GM18508 (cell line): ENCODE measurements at regions not wholly inside any gene's neighbourhood (a gene's known extent, or its start where the extent isn't known, plus 50 kb on each side); places are given as distances from the start of the nearest gene placed in this dataset.

Source experiments
- ATAC-seq: cut with Tn5 transposase; IDR thresholded peaks from one replicate; pipeline ENCODE4 v1.9.1; 2021; ENCODE audit warnings: moderate number of reproducible peaks; ENCODE audit not compliant: insufficient read depth, unreplicated experiment

DNA sequence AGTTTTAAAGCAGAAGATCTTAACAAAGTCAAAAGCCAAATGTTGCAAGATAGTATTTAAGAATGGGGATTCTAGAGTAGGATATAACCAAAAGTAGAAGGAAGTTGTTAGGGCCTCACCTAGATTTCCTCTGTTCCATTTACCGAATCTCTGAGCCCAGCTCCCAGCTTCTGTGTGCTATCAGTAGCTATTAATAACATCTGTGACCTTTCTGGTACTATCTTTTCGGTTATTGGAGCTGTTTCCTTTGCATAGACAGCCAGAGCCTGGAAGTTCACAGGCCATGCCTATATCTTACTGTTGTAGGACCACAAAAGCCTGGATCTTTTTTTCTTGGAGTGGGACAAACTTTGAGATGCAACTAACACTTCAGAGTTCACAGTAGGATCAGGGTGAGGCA lies 244.2 kb downstream of the PPP1R2C start:
- no peak for ATAC-seq

DNA sequence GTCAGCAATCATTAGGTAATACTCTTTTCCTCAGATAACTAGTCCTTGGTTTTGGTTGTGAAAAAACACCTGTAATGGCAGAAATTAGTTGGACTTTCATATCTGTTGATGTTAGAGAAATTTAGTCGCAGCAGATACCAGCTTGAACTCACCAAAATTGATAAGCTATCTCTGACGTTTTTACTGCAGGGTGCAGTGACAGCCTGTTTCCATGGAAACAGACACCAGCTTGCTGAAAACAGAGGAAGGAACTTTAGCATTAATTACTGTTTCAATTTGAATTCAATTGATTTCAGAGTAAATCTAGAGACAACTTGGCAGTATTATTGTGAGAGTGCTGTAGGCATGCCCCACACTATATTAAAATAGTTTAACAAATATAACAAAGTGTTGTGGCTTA lies 246.5 kb downstream of the PPP1R2C start:
- ATAC-seq, result no peak

DNA sequence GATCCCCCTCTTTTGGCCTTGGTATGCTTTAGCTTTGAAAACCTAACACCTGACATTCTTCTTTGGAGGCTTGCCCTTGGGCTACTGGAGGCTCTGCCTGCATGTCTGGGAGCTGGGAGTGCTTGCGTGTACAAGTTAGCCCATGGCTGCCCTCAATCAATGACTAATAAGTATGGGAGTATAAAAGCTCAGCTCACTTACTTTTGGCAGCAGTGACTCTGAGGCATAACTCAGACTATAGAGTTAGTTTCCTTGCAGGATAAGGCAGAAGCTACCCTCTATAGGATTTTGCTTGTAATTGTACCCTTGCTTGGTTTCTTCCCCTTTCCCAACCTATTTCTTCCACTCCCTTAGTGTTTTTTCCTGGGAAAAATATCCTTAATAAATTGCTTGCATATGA lies 247.9 kb downstream of the PPP1R2C start:
- ATAC-seq, result no peak

DNA sequence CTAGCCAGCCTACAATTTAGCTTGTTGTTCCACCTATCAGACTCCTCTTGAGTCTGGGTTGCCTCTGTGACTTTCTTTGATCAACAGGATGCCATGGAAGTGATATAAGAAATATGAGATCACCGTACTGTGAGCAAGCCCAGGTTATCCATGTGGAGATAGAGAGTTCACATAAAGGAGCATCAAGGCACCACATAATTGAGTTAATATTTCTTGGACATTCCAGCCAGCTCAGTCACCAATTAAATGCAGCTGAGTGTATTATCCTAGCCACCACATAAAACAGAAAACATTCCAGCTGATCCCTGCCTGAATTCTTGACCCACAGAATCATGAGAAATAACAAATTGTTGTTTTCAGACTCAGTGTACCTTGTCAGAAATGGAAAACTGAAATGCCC lies 253.6 kb downstream of the PPP1R2C start:
- no peak for ATAC-seq

- ATAC-seq, result no peak
Observed at GRCh38 chrX:42519666-42520231, 258.2 kb downstream of the PPP1R2C start.

DNA sequence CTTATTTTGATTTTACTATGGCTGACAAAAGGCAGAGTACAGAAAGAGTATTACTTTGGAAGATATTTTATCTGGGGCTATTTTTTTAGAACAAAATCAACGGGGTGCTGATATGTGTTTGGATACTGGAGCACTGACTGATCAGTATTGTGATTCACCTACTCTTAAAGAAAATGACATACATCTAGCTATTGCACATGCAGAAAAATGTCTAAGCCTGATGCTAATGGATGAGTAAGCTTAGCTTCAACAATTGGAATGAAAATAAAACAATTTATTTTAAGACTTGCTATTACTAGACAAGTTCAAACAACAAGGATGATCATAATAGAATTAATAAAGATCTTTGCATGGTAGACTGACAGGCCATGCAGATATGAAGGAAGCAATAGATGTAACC lies 262.0 kb downstream of the PPP1R2C start:
- ATAC-seq, result no peak

DNA sequence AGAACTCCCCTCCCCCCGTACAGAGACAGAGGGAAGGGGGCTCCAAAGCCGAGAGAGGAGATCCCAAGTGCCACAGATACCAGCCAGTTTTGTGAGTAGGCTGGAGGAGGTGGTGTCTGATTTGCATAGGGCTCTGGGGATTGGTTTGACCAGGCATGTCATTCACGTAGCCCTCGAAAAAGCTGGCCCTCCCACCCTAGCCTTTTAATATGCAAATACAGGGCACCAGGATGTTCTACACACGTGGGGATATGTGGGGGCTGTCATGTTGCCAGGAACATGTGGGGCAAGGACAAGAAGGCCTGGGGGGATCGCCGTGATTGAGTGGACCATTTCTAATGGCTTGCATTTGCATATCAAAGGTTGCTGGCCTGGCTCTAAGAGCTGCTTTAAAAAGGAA lies 272.9 kb downstream of the PPP1R2C start:
- no peak for ATAC-seq

DNA sequence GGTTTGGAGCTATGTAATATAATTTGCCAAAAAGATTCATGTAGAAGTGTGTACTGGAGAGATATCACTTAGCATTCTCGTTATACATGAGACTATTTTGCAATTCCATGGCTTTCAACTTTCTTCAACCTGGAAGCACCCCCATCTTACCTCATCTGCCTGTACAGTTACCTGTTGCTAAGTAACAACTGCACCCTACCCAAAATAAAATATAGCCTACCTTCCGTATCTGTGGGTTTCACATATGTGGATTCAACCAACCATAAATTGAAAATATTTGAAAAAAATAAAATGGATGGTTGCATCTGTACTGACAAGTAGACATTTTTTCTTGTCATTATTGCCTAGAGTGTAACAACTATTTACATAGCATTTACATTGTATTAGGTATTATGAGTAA lies 278.3 kb downstream of the PPP1R2C start:
- no peak for ATAC-seq

GRCh38 chrX:42497356-42497755 lies 280.6 kb downstream of the PPP1R2C start:
- no peak for ATAC-seq

DNA sequence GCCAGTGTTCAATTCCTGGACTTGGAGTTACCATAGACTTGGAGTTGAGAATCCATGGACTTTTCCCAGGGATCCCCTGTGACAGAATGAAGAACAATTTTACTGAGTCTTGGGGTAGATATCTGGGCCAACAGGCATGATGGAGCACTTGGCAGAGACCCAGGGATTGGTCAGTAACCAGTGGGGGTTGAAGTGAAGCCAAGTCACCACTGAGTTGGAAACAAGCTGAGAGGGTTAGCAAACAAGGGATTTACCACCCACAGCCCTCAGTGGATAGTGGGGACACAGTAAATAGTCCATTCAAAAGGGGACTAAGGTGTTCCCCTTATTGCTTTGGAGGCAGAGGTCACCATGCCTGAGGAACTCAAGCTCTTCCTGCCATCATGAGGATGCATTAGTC lies 281.7 kb downstream of the PPP1R2C start:
- ATAC-seq, result no peak

DNA sequence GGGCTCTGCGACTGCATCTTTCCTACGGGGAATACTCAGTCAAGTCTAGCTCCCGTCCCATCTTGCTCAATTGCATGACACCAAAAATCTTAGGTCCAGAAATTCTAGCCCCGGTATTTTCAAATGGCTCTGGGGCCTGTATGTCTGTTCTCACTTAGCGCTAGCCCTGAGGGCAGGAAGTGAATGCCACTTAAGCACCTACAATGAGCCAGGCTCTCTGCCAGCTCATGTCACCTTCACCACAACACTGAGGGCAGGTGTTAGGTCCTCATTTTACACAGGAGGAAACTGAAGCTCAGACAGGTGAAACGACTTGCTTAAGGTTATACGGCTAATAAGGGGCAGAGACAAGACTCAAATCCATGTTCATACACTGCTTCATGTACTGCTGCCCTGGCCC lies 282.8 kb downstream of the PPP1R2C start:
- no peak for ATAC-seq

GRCh38 chrX:42491137-42491907 lies 286.6 kb downstream of the PPP1R2C start:
- no peak for ATAC-seq

- ATAC-seq, result no peak
Observed at GRCh38 chrX:42490111-42490510, 287.9 kb downstream of the PPP1R2C start.

DNA sequence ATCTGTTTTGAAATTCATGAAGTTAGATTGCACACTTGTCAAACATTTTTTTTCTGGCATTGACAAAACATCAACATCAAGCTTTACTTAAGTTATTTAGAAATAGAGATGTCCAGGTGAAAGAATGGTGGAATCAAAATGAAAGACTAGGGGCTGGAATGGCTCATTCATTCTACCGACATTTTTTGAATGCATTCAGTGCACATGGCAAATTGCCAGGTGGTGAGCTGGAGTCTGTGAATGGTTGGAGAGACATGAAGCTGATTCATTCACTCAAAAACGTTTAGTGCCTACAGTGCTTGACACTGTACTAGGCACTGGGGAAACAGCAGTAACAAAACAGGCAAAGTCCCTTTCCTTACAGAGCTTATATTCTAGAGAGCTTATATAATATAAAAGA lies 292.4 kb downstream of the PPP1R2C start:
- ATAC-seq, result no peak

DNA sequence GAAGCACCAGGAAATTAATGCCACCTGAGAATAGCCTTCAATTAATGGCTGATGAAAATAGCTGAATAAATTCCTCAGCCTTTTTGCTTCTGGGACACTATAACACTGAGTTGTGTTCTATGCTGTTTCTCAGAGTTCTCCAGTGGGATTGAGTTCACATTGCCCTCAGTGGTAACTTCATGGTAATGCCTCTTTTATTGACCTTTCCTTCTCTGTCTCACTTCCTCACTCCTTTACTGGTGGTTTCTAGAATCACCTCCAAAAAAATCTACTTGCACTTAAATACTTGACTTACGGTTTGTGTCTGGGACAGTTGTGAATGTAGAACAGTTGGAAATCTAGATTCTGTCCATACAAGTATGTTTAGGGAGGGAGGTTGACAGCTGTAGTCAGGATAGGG lies 293.7 kb downstream of the PPP1R2C start:
- no peak for ATAC-seq

GRCh38 chrX:42477396-42477795 lies 300.6 kb downstream of the PPP1R2C start:
- ATAC-seq, result no peak

GRCh38 chrX:42472727-42473126 lies 305.2 kb downstream of the PPP1R2C start:
- ATAC-seq, result no peak

GRCh38 chrX:42466332-42467046 lies 311.5 kb downstream of the PPP1R2C start:
- no peak for ATAC-seq

DNA sequence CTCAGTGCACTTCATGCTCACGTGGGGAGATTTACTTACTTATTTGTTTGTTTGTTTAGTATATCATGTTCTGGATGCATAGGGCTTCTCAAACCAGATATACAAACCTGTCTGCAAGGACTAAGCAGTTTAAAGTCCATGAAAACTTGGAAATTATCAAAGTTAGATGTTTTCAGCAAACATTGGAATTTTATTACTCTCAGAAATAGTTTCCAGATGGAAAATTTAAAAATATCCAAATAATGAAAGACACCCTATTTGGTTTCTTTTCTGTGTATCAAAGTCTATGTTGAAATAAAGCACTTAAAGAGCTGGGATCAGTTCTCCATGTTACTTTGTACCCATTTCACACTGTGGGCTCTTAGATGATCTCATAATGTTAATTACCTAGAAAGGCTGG lies 312.1 kb downstream of the PPP1R2C start:
- no peak for ATAC-seq

GRCh38 chrX:42463706-42464490 lies 314.1 kb downstream of the PPP1R2C start:
- ATAC-seq, result no peak

DNA sequence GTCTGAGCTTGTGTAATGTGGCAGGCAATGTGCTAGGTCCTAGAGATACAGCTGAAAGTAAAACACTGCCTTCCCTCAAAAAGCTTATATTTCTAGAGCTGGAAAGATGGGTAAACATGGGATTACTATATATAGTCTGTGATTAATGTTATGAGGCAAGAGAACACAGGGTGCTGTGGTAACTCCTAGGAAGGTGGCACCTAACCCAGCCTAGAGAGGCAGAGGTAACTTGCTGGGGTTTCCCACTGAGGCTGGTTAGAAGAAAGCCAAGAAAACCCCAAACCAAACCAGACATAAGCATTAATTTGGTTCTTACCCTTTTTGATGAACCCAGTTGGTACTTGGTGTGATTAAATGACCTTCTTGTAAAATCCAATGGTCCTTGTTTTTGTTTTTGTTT lies 315.0 kb downstream of the PPP1R2C start:
- no peak for ATAC-seq
